Hepatocyte (in vitro differentiated cells): ENCODE measurements at regions not wholly inside any gene's neighbourhood (a gene's known extent, or its start where the extent isn't known, plus 50 kb on each side); places are given as distances from the start of the nearest gene placed in this dataset.

Source experiments
- DNase-seq: peaks from one replicate; pipeline ENCODE4 v3.0.0-alpha.2; 2016; ENCODE audit warnings: low spot score
- H2AFZ ChIP-seq: fragments of 200-600 bp; sonication (generic); 2 replicates; pipeline ENCODE4 v1.6.0; 2016; ENCODE audit warnings: antibody characterized with exemption, mild to moderate bottlenecking
- H3K27ac ChIP-seq: fragments of 200-600 bp; sonication (generic); 2 replicates; pipeline ENCODE4 v1.5.1; 2016; ENCODE audit warnings: mild to moderate bottlenecking
- H3K27me3 ChIP-seq: fragments of 200-600 bp; sonication (generic); 2 replicates; pipeline ENCODE4 v1.6.1; 2016
- H3K36me3 ChIP-seq: fragments of 200-600 bp; sonication (generic); replicated peaks from 2 replicates; pipeline ENCODE4 v1.5.1; 2016; ENCODE audit warnings: low read depth; ENCODE audit not compliant: insufficient read depth
- H3K4me1 ChIP-seq: fragments of 200-600 bp; sonication (generic); 2 replicates; pipeline ENCODE4 v1.5.1; 2016; ENCODE audit warnings: mild to moderate bottlenecking, moderate library complexity; ENCODE audit not compliant: insufficient read depth
- H3K4me2 ChIP-seq: fragments of 200-600 bp; sonication (generic); 2 replicates; pipeline ENCODE4 v1.6.0; 2016
- H3K4me3 ChIP-seq: fragments of 200-600 bp; sonication (generic); 2 replicates; pipeline ENCODE4 v1.5.1; 2016; ENCODE audit warnings: mild to moderate bottlenecking
- H3K79me2 ChIP-seq: fragments of 200-600 bp; sonication (generic); 2 replicates; pipeline ENCODE4 v1.6.0; 2017; ENCODE audit warnings: mild to moderate bottlenecking
- H3K9me2 ChIP-seq: fragments of 200-600 bp; sonication (generic); replicated peaks from 2 replicates; pipeline ENCODE4 v1.6.0; 2017; ENCODE audit warnings: mild to moderate bottlenecking; ENCODE audit not compliant: insufficient read depth
- H3K9me3 ChIP-seq: fragments of 200-600 bp; sonication (generic); 2 replicates; pipeline ENCODE4 v1.5.1; 2016; ENCODE audit warnings: low read depth, mild to moderate bottlenecking
- H4K20me1 ChIP-seq: fragments of 200-600 bp; sonication (generic); 2 replicates; pipeline ENCODE4 v1.6.0; 2016; ENCODE audit warnings: mild to moderate bottlenecking; ENCODE audit not compliant: insufficient read depth, poor library complexity, severe bottlenecking
- EZH2 ChIP-seq: fragments of 200-600 bp; sonication (generic); IDR thresholded peaks from 2 replicates; pipeline ENCODE4 v1.6.1; 2016; ENCODE audit warnings: antibody characterized with exemption, mild to moderate bottlenecking, borderline replicate concordance
- EZH2phosphoT487 ChIP-seq: fragments of 200-600 bp; sonication (generic); IDR thresholded peaks from one replicate; pipeline ENCODE4 v1.6.1; 2018; ENCODE audit warnings: antibody characterized with exemption, mild to moderate bottlenecking, low read depth, moderate library complexity; ENCODE audit not compliant: unreplicated experiment, severe bottlenecking
- WGBS: methylation state at CpG from one replicate; pipeline ENCODE4 v1.1.6; 2016; ENCODE audit warnings: low lambda C conversion rate; ENCODE audit errors: missing lambda C conversion rate; 5-methylcytosine and 5-hydroxymethylcytosine counted together
- TF ChIP-seq, protein P1 (sequence below): fragments of 200-600 bp; sonication (generic); IDR thresholded peaks from 2 replicates; pipeline ENCODE4 v1.5.1; 2016; ENCODE audit warnings: antibody characterized with exemption, mild to moderate bottlenecking; ENCODE audit not compliant: poor library complexity

DNA sequence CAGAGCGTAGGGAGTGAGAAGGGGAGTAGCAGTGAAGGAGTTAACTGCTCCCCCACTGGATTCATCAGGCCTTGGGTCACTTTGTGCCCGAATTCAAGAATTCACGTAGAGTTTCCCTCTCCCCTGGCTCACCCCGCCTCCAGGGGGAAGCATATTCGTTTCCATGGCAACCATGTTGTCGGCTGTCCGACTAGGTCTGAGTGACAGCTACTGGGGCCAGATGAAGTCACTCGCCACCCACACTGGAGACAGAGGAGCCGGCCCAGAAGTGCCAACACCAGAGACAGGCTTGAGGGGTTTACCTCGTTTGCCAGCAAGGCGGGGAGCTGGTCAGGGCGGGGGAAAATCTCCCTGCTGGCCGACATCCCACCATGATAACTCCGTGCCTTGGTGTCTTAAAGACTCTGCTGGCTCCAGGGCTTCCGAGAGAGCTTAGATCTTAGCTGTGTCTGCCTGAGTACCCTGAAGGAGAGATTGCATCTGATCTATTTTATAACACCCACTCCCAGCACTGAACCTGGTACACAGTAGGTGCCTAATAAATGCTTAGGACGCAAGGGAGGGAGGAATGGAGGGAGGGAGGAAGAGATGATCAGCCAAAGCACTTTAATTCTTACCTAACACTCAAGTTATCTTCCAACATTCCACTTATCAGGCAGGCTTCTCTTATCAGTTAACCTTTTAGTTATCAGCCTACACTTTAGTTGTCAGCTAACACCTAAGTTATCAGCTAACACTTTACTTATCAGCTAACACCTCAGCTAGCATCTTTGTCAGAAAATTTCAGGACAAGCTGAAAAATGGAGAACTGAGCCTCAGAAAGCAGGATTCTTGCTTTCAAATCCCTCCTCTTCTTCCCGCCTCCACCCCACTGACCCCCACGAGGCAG, 57.2 kb upstream of the ZNRF4 start:
- H3K79me2 ChIP-seq, result no peaks in the 10 kb centered on the region
- H3K36me3 ChIP-seq, result no peaks in the 10 kb centered on the region
- DNase-seq, result peak; percentile 43
- H3K9me3 ChIP-seq, result no peaks in the 10 kb centered on the region
- H2AFZ ChIP-seq, result no peak overlapping the region
- no peak overlapping the region for H3K27ac ChIP-seq
- H3K4me2 ChIP-seq, result no peak overlapping the region
- H3K27me3 ChIP-seq, result peaks cover 51% of the 10 kb centered on the region
- H3K4me1 ChIP-seq, result no peaks in the 10 kb centered on the region
- no peaks in the 10 kb centered on the region for H4K20me1 ChIP-seq
- 8% methylated on average over 18 of the region's 18 CpGs for WGBS
- TF ChIP-seq, protein P1, sequence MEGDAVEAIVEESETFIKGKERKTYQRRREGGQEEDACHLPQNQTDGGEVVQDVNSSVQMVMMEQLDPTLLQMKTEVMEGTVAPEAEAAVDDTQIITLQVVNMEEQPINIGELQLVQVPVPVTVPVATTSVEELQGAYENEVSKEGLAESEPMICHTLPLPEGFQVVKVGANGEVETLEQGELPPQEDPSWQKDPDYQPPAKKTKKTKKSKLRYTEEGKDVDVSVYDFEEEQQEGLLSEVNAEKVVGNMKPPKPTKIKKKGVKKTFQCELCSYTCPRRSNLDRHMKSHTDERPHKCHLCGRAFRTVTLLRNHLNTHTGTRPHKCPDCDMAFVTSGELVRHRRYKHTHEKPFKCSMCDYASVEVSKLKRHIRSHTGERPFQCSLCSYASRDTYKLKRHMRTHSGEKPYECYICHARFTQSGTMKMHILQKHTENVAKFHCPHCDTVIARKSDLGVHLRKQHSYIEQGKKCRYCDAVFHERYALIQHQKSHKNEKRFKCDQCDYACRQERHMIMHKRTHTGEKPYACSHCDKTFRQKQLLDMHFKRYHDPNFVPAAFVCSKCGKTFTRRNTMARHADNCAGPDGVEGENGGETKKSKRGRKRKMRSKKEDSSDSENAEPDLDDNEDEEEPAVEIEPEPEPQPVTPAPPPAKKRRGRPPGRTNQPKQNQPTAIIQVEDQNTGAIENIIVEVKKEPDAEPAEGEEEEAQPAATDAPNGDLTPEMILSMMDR, result no peak
- TF ChIP-seq EZH2phosphoT487 (no peak), EZH2 (no peak)
- no peaks in the 10 kb centered on the region for H3K9me2 ChIP-seq
- H3K4me3 ChIP-seq, result no peak overlapping the region

DNA sequence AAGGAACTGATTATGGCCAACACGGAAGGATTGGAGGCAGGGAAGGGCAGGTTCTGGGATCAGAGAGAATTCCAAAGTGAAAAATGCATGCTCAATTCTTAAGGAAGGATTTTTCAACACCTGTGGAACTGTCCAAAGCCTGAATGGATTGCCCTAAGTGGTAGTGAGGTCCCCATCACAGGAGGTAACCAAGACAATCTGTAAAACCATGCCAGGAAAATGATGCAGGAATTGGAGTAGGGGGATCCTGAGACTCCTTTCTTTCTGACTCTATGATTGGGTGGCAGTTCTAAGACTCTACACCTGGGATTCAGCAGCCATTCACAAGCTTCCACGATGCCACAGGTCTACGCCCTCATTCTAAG, 56.5 kb upstream of the ZNRF4 start:
- H3K4me1 ChIP-seq, result no peaks in the 10 kb centered on the region

DNA sequence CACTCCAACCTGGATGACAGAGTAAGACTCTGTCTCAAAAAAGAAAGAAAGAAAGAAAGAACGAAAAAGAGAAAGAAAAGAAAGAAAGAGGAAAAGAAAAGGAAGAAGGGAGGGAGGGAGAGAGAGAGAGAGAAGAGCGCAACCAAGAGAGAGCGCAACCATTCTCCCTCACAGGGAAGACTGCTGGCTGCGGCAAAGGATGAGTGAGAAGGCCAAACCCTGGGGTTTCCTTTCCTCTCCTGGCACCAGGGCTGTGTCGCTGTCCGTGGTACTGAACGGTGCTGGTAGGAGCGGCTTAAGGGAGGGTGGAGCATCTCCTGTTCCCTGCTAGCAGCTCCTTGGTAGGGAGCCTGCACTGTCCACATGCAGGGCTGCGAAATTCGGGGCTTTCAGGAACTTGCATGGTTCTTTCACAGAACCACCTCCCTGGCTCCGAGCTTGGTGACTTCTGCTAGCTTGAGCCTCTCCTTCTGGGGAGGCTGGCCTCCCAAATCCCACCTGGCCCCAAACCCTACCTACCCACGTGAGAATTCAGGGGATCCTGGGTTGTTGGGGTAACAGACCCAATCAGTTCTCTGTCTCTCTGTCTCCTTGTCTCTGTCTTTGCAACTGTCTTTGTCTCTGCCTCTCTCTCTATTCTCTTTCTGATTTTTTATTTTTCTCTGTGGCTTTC, 51.1 kb upstream of the ZNRF4 start:
- Histone ChIP-seq H3K27ac (no peak overlapping the region), H3K36me3 (no peaks in the 10 kb centered on the region), H3K9me3 (no peaks in the 10 kb centered on the region), H3K79me2 (no peaks in the 10 kb centered on the region), H3K4me2 (no peak overlapping the region), H3K4me1 (no peaks in the 10 kb centered on the region), H3K27me3 (no peaks in the 10 kb centered on the region), H3K9me2 (no peaks in the 10 kb centered on the region), H4K20me1 (no peaks in the 10 kb centered on the region), H2AFZ (no peak overlapping the region), H3K4me3 (no peak overlapping the region)
- DNase-seq, result peak; percentile 94
- TF ChIP-seq EZH2phosphoT487 (no peak), EZH2 (no peak)
- TF ChIP-seq, protein P1, result no peak
- 9% methylated on average over 12 of the region's 12 CpGs for WGBS

More for the DNA sequence above, 56.5 kb upstream of the ZNRF4 start:
- H3K9me2 ChIP-seq, result no peaks in the 10 kb centered on the region
- H3K4me3 ChIP-seq, result no peak overlapping the region
- no peaks in the 10 kb centered on the region for H3K36me3 ChIP-seq
- H3K79me2 ChIP-seq, result no peaks in the 10 kb centered on the region
- no peak overlapping the region for H3K4me2 ChIP-seq
- no peak overlapping the region for H3K27ac ChIP-seq
- WGBS, result 71% methylated on average over 3 of the region's 3 CpGs
- H3K9me3 ChIP-seq, result no peaks in the 10 kb centered on the region
- no peak overlapping the region for H2AFZ ChIP-seq
- no peak for DNase-seq
- peaks cover 44% of the 10 kb centered on the region for H3K27me3 ChIP-seq
- no peak for TF ChIP-seq EZH2phosphoT487
- TF ChIP-seq, protein P1, result no peak
- no peak for TF ChIP-seq EZH2
- H4K20me1 ChIP-seq, result no peaks in the 10 kb centered on the region
